Activated CD8-positive, alpha-beta T cell treated with anti-CD3 and anti-CD28 coated beads for 36 hours (primary cell): ENCODE measurements at regions not wholly inside any gene's neighbourhood (a gene's known extent, or its start where the extent isn't known, plus 50 kb on each side); places are given as distances from the start of the nearest gene placed in this dataset.

Experiments
- ATAC-seq: fragments of 200-7000 bp; cut with Tn5 transposase; one replicate; pipeline ENCODE4 v1.10.0; 2021; ENCODE audit warnings: mild to moderate bottlenecking, moderate library complexity
- CTCF ChIA-PET: fragments of 350-600 bp; sonication (Branson Sonifier 250); formaldehyde crosslinking; loops from one replicate; lab custom pipeline; 2021; ENCODE audit warnings: antibody characterized with exemption; lab: Charles Lee
- POLR2A ChIA-PET: fragments of 350-600 bp; sonication (Branson Sonifier 250); formaldehyde crosslinking; loops from one replicate; lab custom pipeline; 2021; ENCODE audit warnings: antibody characterized with exemption; lab: Charles Lee
- DNase-seq: peaks from one replicate; pipeline ENCODE4 v3.0.0-alpha.2; 2020
- H3K27ac Mint-ChIP-seq: one replicate; pipeline ENCODE4 v1.8.0; 2021; ENCODE audit warnings: mild to moderate bottlenecking, mixed read lengths
- H3K27me3 Mint-ChIP-seq: one replicate; pipeline ENCODE4 v1.8.0; 2021; ENCODE audit warnings: mixed read lengths
- H3K36me3 Mint-ChIP-seq: one replicate; pipeline ENCODE4 v1.8.0; 2021; ENCODE audit warnings: low read depth, mixed read lengths
- H3K4me1 Mint-ChIP-seq: one replicate; pipeline ENCODE4 v1.8.0; 2021; ENCODE audit warnings: low read depth, mixed read lengths
- H3K4me3 Mint-ChIP-seq: one replicate; pipeline ENCODE4 v1.8.0; 2021; ENCODE audit warnings: mild to moderate bottlenecking, moderate library complexity, mixed read lengths
- H3K9me3 Mint-ChIP-seq: one replicate; pipeline ENCODE4 v1.8.0; 2021; ENCODE audit warnings: mixed read lengths
- intact Hi-C: fragments of 100-400 bp; cut with micrococcal nuclease; formaldehyde crosslinking; loops from one replicate; pipeline ENCODE4 v1.10.0; 2022
- TF ChIP-seq, protein P1 (sequence below): fragments of 200-600 bp; IDR thresholded peaks from one replicate; pipeline ENCODE4 v1.8.0; 2022; ENCODE audit warnings: antibody characterized with exemption, mild to moderate bottlenecking

DNA sequence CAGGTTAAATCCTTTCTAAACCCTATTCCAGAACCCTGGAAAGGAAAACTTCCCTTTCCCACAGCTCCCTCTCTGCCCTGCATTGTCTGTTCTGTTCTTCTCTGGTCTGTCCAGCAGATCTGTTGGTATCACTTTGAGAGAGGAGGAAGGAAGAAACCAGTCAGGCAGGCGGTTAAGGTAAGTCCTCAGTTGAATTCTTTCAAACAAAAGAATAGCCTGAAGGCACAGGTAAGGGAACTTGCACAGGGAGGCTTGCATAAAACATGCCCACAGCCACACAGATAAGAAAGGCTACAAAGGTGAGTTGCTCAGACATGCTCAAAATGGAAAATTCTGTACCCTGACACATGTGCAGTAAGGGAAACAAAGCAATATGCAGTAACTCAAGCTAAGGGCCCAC, 595.7 kb upstream of the CDH5 start:
- no peak for DNase-seq
- Mint-ChIP-seq H3K4me3 (no peak overlapping the region), H3K27ac (no peak overlapping the region), H3K36me3 (no peaks in the 10 kb centered on the region), H3K9me3 (peaks cover 2% of the 10 kb centered on the region), H3K27me3 (no peaks in the 10 kb centered on the region), H3K4me1 (no peaks in the 10 kb centered on the region)
- ChIA-PET POLR2A (no interaction called here), CTCF (no interaction called here)
- TF ChIP-seq, protein P1, sequence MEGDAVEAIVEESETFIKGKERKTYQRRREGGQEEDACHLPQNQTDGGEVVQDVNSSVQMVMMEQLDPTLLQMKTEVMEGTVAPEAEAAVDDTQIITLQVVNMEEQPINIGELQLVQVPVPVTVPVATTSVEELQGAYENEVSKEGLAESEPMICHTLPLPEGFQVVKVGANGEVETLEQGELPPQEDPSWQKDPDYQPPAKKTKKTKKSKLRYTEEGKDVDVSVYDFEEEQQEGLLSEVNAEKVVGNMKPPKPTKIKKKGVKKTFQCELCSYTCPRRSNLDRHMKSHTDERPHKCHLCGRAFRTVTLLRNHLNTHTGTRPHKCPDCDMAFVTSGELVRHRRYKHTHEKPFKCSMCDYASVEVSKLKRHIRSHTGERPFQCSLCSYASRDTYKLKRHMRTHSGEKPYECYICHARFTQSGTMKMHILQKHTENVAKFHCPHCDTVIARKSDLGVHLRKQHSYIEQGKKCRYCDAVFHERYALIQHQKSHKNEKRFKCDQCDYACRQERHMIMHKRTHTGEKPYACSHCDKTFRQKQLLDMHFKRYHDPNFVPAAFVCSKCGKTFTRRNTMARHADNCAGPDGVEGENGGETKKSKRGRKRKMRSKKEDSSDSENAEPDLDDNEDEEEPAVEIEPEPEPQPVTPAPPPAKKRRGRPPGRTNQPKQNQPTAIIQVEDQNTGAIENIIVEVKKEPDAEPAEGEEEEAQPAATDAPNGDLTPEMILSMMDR: no peak
- intact Hi-C loops: no loop called here
- ATAC-seq: no peak

GRCh38 chr16:65769776-65770438, 596.6 kb upstream of the CDH5 start:
- H3K9me3 Mint-ChIP-seq: peaks cover 2% of the 10 kb centered on the region
- ATAC-seq (no peak), DNase-seq (no peak)
- ChIA-PET POLR2A (no interaction called here), CTCF (no interaction called here)
- TF ChIP-seq, protein P1: no peak
- H3K36me3 Mint-ChIP-seq: no peaks in the 10 kb centered on the region
- H3K4me3 Mint-ChIP-seq: no peak overlapping the region
- H3K27me3 Mint-ChIP-seq: no peaks in the 10 kb centered on the region
- no peaks in the 10 kb centered on the region for H3K4me1 Mint-ChIP-seq
- intact Hi-C loops: no loop called here
- no peak overlapping the region for H3K27ac Mint-ChIP-seq

DNA sequence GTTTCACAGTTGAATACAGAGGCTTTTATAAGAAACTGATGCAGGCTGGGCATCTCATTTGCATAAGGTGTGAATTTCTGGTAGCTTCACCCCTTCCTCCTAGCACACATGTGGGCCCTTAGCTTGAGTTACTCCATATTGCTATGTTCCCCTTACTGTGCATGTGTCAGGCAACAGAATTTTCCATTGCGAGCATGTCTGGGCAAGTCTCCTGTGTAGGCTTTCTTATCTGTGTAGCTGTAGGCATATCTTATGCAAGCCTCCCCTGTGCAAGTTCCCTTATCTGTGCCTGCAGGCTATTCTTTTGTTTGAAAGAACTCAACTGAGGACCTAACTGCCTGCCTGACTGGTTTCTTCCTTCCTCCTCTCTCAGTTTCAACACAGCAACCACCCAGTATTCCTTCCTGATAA, 597.4 kb upstream of the CDH5 start:
- CTCF ChIA-PET: no interaction called here
- H3K4me3 Mint-ChIP-seq: no peak overlapping the region
- POLR2A ChIA-PET: no interaction called here
- no peaks in the 10 kb centered on the region for H3K4me1 Mint-ChIP-seq
- DNase-seq: no peak
- H3K9me3 Mint-ChIP-seq: peaks cover 2% of the 10 kb centered on the region
- TF ChIP-seq, protein P1: no peak
- no peaks in the 10 kb centered on the region for H3K36me3 Mint-ChIP-seq
- intact Hi-C loops: no loop called here
- no peak overlapping the region for H3K27ac Mint-ChIP-seq
- no peak for ATAC-seq
- H3K27me3 Mint-ChIP-seq: no peaks in the 10 kb centered on the region

DNA sequence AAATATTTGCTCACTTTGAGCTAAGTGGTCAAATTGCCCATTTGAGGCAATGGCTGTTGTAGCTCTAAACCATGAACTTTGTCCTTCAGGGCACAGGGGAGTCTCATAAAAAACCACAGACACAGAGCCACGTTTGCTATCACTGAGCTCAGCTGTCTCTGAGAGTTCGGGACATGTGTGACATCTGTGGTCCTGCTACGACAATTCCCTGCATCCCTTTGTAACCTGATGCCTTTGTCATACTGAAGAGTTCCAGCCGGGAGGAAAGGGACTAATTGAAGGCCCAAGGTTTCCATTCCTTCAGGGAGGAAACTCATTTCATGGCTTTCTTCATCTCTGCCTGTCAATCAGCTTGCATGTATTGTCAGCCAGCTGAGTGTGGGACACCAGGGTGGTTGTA, 599.4 kb upstream of the CDH5 start:
- no peak for DNase-seq
- TF ChIP-seq, protein P1: no peak
- intact Hi-C loops: no loop called here
- peaks cover 2% of the 10 kb centered on the region for H3K9me3 Mint-ChIP-seq
- POLR2A ChIA-PET: no interaction called here
- H3K27me3 Mint-ChIP-seq: no peaks in the 10 kb centered on the region
- no peak overlapping the region for H3K27ac Mint-ChIP-seq
- no peak overlapping the region for H3K4me3 Mint-ChIP-seq
- CTCF ChIA-PET: no interaction called here
- no peaks in the 10 kb centered on the region for H3K36me3 Mint-ChIP-seq
- no peak for ATAC-seq
- no peaks in the 10 kb centered on the region for H3K4me1 Mint-ChIP-seq

DNA sequence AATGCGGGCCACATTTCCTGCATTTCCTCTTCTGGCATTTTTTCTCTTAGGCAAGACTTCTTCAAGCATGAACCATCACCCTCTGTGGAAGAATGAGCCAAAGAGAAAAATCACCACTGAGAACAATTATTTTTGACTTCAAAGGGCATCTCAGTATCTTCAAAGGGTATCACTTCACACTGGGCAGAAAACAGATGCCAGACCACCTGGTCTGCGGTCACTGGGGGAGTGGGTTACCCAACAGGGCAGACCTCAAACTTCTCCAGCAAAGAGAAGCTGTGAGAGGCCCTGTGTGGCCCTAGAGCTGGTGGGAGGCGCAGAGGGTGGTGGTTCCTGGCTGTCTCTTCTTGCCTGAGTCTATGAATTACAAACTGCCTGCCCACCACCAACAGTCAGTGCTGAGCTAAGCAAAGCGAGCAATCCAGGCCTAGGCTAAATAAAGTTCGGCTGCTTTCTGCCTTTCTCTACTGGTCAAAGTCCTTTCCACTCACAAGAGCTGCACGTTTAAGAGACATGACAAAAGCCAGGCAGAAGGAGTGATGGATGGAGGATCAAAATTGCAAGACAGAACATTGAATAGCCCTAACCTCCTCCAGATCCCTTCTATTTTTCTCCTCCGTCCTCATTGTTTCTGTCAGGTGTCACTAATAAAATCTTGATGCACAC, 602.7 kb upstream of the CDH5 start:
- intact Hi-C loops: no loop called here
- Mint-ChIP-seq H3K9me3 (no peaks in the 10 kb centered on the region), H3K27me3 (no peaks in the 10 kb centered on the region), H3K4me1 (no peaks in the 10 kb centered on the region), H3K27ac (no peak overlapping the region), H3K36me3 (no peaks in the 10 kb centered on the region), H3K4me3 (no peak overlapping the region)
- DNase-seq (no peak), ATAC-seq (no peak)
- CTCF ChIA-PET: no interaction called here
- TF ChIP-seq, protein P1: no peak
- POLR2A ChIA-PET: no interaction called here
